A549 (cell line): ENCODE measurements at regions not wholly inside any gene's neighbourhood (a gene's known extent, or its start where the extent isn't known, plus 50 kb on each side); places are given as distances from the start of the nearest gene placed in this dataset.

Experiments
- CTCF ChIP-seq: fragments of >200 bp; sonication (Bioruptor Twin); formaldehyde crosslinking; IDR thresholded peaks from 3 replicates; pipeline ENCODE4 v1.5.1; 2016
- MAX ChIP-seq: IDR thresholded peaks from 2 replicates; pipeline ENCODE4 v1.6.1; 2012
- POLR2A ChIP-seq: IDR thresholded peaks from 2 replicates; pipeline ENCODE4 v1.6.1; 2012; ENCODE audit warnings: mild to moderate bottlenecking, low read length

- TF ChIP-seq MAX (no peak), POLR2A (no peak), CTCF (no peak)
Observed at GRCh38 chr6:71589254-71589653, 297.1 kb upstream of the RIMS1 start.
